H1 (cell line): ENCODE measurements at regions not wholly inside any gene's neighbourhood (a gene's known extent, or its start where the extent isn't known, plus 50 kb on each side); places are given as distances from the start of the nearest gene placed in this dataset.

Experiments used
- CTCF ChIA-PET: fragments of 300-600 bp; sonication (Branson Sonifier 250); formaldehyde crosslinking; loops from one replicate; lab custom pipeline; 2021; ENCODE audit not compliant: partially characterized antibody; lab: Charles Lee
- POLR2A ChIA-PET: fragments of 300-600 bp; sonication (Branson Sonifier 250); formaldehyde crosslinking; loops from one replicate; lab custom pipeline; 2021; ENCODE audit warnings: inconsistent platforms; ENCODE audit not compliant: partially characterized antibody; lab: Charles Lee
- DNase-seq, 2 experiments: peaks; one replicate each; pipeline versions ENCODE4 v3.0.0 to v3.0.0-alpha.2; 2010 to 2022; ENCODE audit warnings: low spot score in 2 of 2, low read depth in 1 of 2, mixed read lengths in 1 of 2
- FAIRE-seq: peaks from 2 replicates; lab custom pipeline; 2011; peaks lifted over from hg19 to GRCh38; lab: Jason Lieb, UNC
- H2AFZ ChIP-seq: 2 replicates; pipeline ENCODE4 v1.8.1; 2012; ENCODE audit warnings: low read length, inconsistent platforms
- H2AK5ac ChIP-seq: 2 replicates; pipeline ENCODE4 v1.6.1; 2013; ENCODE audit warnings: low read depth, low read length
- H2BK120ac ChIP-seq: replicated peaks from 2 replicates; pipeline ENCODE3; 2013; ENCODE audit warnings: low read depth, low read length, inconsistent platforms
- H2BK12ac ChIP-seq: 2 replicates; pipeline ENCODE4 v1.6.1; 2013; ENCODE audit warnings: low read depth, low read length
- H2BK15ac ChIP-seq: 2 replicates; pipeline ENCODE4 v1.6.1; 2013; ENCODE audit warnings: low read length
- H2BK20ac ChIP-seq: 2 replicates; pipeline ENCODE4 v1.6.1; 2013; ENCODE audit warnings: low read length
- H2BK5ac ChIP-seq: 2 replicates; pipeline ENCODE4 v1.6.1; 2013; ENCODE audit warnings: low read depth, low read length
- H3K14ac ChIP-seq: 2 replicates; pipeline ENCODE4 v1.6.1; 2013; ENCODE audit warnings: inconsistent platforms; ENCODE audit not compliant: insufficient read length
- H3K18ac ChIP-seq: 2 replicates; pipeline ENCODE4 v1.6.1; 2013; ENCODE audit warnings: low read length; ENCODE audit errors: extremely low read depth
- H3K23ac ChIP-seq: 2 replicates; pipeline ENCODE4 v1.6.1; 2013; ENCODE audit warnings: inconsistent platforms; ENCODE audit not compliant: insufficient read length
- H3K23me2 ChIP-seq: 2 replicates; pipeline ENCODE4 v1.6.1; 2013; ENCODE audit warnings: low read depth, low read length
- H3K27ac ChIP-seq: 2 replicates; pipeline ENCODE4 v1.6.1; 2011; ENCODE audit warnings: low read depth, low read length, inconsistent platforms
- H3K27me3 ChIP-seq, 4 experiments: replicated peaks in 1 of 4; 1 replicate in 1 of 4; 2 replicates in 3 of 4; pipeline versions ENCODE4 v1.6.1 to v1.8.1; 2011 to 2013; ENCODE audit warnings: low read length in 3 of 4, mild to moderate bottlenecking in 3 of 4, inconsistent platforms in 2 of 4, mixed read lengths in 2 of 4, moderate library complexity in 1 of 4; ENCODE audit not compliant: control insufficient read depth in 3 of 4, insufficient read depth in 3 of 4; ENCODE audit errors: extremely low read depth in 1 of 4
- H3K36me3 ChIP-seq, 4 experiments: 2 replicates each; pipeline versions ENCODE4 v1.6.1 to v1.8.1; 2011 to 2013; ENCODE audit warnings: mild to moderate bottlenecking in 4 of 4, low read length in 3 of 4, moderate library complexity in 2 of 4, control low read depth in 1 of 4, inconsistent platforms in 1 of 4; ENCODE audit not compliant: insufficient read depth in 4 of 4, control insufficient read depth in 2 of 4
- H3K4ac ChIP-seq: replicated peaks from 2 replicates; pipeline ENCODE3; 2013; ENCODE audit warnings: low read length, low read depth, mixed read lengths, inconsistent platforms; ENCODE audit not compliant: insufficient read length
- H3K4me1 ChIP-seq, 4 experiments: replicated peaks in 1 of 4; 1 replicate in 1 of 4; 2 replicates in 3 of 4; pipeline versions ENCODE4 v1.6.1 to v1.8.1; 2011 to 2013; ENCODE audit warnings: low read length in 3 of 4, inconsistent platforms in 2 of 4, mixed read lengths in 1 of 4; ENCODE audit not compliant: insufficient read depth in 4 of 4, control insufficient read depth in 3 of 4
- H3K4me2 ChIP-seq, 2 experiments: 2 replicates each; pipeline versions ENCODE4 v1.6.1 to v1.8.1; 2011 to 2013; ENCODE audit warnings: low read depth in 2 of 2, low read length in 2 of 2, control low read depth in 1 of 2, inconsistent platforms in 1 of 2, mild to moderate bottlenecking in 1 of 2; ENCODE audit not compliant: insufficient read depth in 1 of 2
- H3K4me3 ChIP-seq, 4 experiments: fragments of 200-600, 300-600 bp in 1 of 4; sonication (generic), shearing (Covaris generic), sonication (Bioruptor Twin) in 1 of 4; 2 replicates each; pipeline versions ENCODE4 v1.5.1 to v1.8.1; 2011 to 2016; ENCODE audit warnings: low read length in 4 of 4, low read depth in 3 of 4, control low read depth in 2 of 4, inconsistent platforms in 2 of 4, mild to moderate bottlenecking in 2 of 4, mixed read lengths in 1 of 4, moderate library complexity in 1 of 4; ENCODE audit not compliant: insufficient read depth in 2 of 4; ENCODE audit errors: extremely low read depth in 1 of 4
- H3K56ac ChIP-seq: replicated peaks from 2 replicates; pipeline ENCODE3; 2013; ENCODE audit warnings: low read depth, mild to moderate bottlenecking, mixed read lengths, low read length, inconsistent platforms; ENCODE audit not compliant: insufficient read length
- H3K79me1 ChIP-seq: 2 replicates; pipeline ENCODE4 v1.6.1; 2013; ENCODE audit warnings: low read depth, low read length, control low read depth
- H3K79me2 ChIP-seq, 2 experiments: 2 replicates each; pipeline versions ENCODE4 v1.6.1 to v1.8.1; 2012 to 2013; ENCODE audit warnings: low read length in 2 of 2, mild to moderate bottlenecking in 2 of 2, inconsistent platforms in 1 of 2; ENCODE audit not compliant: insufficient read depth in 2 of 2, control insufficient read depth in 1 of 2
- H3K9ac ChIP-seq, 4 experiments: replicated peaks in 1 of 4; 1 replicate in 1 of 4; 2 replicates in 3 of 4; pipeline versions ENCODE4 v1.6.1 to v1.8.1; 2011 to 2013; ENCODE audit warnings: low read depth in 3 of 4, low read length in 3 of 4, control low read depth in 2 of 4, mild to moderate bottlenecking in 2 of 4, moderate library complexity in 2 of 4, inconsistent platforms in 1 of 4; ENCODE audit errors: extremely low read depth in 1 of 4
- H3K9me3 ChIP-seq, 2 experiments: 2 replicates each; pipeline versions ENCODE4 v1.6.1 to v1.8.1; 2012 to 2013; ENCODE audit warnings: mild to moderate bottlenecking in 2 of 2, moderate library complexity in 2 of 2, control low read depth in 1 of 2, inconsistent platforms in 1 of 2, low read depth in 1 of 2, low read length in 1 of 2, mixed read lengths in 1 of 2; ENCODE audit not compliant: insufficient read depth in 2 of 2
- H4K20me1 ChIP-seq, 2 experiments: replicated peaks in 1 of 2; 2 replicates each; pipeline versions ENCODE3 to v1.8.1; 2011 to 2013; ENCODE audit warnings: inconsistent platforms in 2 of 2, low read length in 2 of 2, mild to moderate bottlenecking in 1 of 2; ENCODE audit not compliant: insufficient read depth in 2 of 2, control insufficient read depth in 1 of 2
- H4K5ac ChIP-seq: 2 replicates; pipeline ENCODE4 v1.6.1; 2013; ENCODE audit warnings: low read length, low read depth, mixed read lengths, inconsistent platforms; ENCODE audit not compliant: insufficient read length
- H4K8ac ChIP-seq: 2 replicates; pipeline ENCODE4 v1.8.0; 2013; ENCODE audit warnings: mild to moderate bottlenecking, moderate library complexity, low read length, inconsistent platforms; ENCODE audit not compliant: insufficient read depth; ENCODE audit errors: extremely low read depth
- H4K91ac ChIP-seq: replicated peaks from 2 replicates; pipeline ENCODE3; 2013; ENCODE audit warnings: low read length, mixed read lengths, inconsistent platforms; ENCODE audit not compliant: insufficient read length
- BACH1 ChIP-seq: IDR thresholded peaks from 2 replicates; pipeline ENCODE4 v1.6.1; 2012; ENCODE audit warnings: low read length, improper control_type of control experiment
- BRCA1 ChIP-seq: IDR thresholded peaks from 2 replicates; pipeline ENCODE4 v1.6.1; 2012; ENCODE audit warnings: low read depth, low read length, improper control_type of control experiment
- CBX5 ChIP-seq: fragments of 300-800, 300-1000 bp; sonication (generic); IDR thresholded peaks from 2 replicates; pipeline ENCODE4 v1.7.1; 2016; ENCODE audit warnings: antibody characterized with exemption, low read length, low read depth
- CREB1 ChIP-seq: IDR thresholded peaks from 2 replicates; pipeline ENCODE4 v1.6.1; 2012; ENCODE audit warnings: inconsistent platforms
- HDAC6 ChIP-seq: IDR thresholded peaks from one replicate; pipeline ENCODE4 v1.7.1; 2012; ENCODE audit warnings: low read depth, mild to moderate bottlenecking, inconsistent platforms, low read length, moderate library complexity
- NANOG ChIP-seq: IDR thresholded peaks from 2 replicates; pipeline ENCODE4 v1.6.1; 2011; ENCODE audit warnings: low read length, low read depth, mild to moderate bottlenecking, inconsistent platforms; ENCODE audit not compliant: insufficient read depth, poor library complexity, severe bottlenecking
- PHF8 ChIP-seq: fragments of 200-600 bp; sonication (generic); conservative IDR thresholded peaks from 2 replicates; pipeline ENCODE4 v1.7.1; 2012; ENCODE audit warnings: low read depth, mild to moderate bottlenecking, inconsistent platforms, low read length, moderate library complexity
- POLR2A ChIP-seq, 2 experiments: IDR thresholded peaks; 1 replicate in 1 of 2; 2 replicates in 1 of 2; pipeline ENCODE4 v1.6.1; 2011; ENCODE audit warnings: low read depth in 2 of 2, low read length in 2 of 2, mild to moderate bottlenecking in 2 of 2; ENCODE audit errors: control extremely low read depth in 1 of 2
- RFX5 ChIP-seq: IDR thresholded peaks from 2 replicates; pipeline ENCODE4 v1.6.1; 2011; ENCODE audit warnings: low read depth, low read length, improper control_type of control experiment, borderline replicate concordance
- RNF2 ChIP-seq: fragments of 200-900, 300-1000 bp; sonication (generic); IDR thresholded peaks from 2 replicates; pipeline ENCODE4 v1.7.1; 2016; ENCODE audit warnings: borderline replicate concordance, low read depth, mild to moderate bottlenecking, antibody characterized with exemption, low read length; ENCODE audit not compliant: poor library complexity, severe bottlenecking; ENCODE audit errors: missing control alignments
- SP2 ChIP-seq: IDR thresholded peaks from 2 replicates; pipeline ENCODE4 v1.6.1; 2012; ENCODE audit warnings: mild to moderate bottlenecking, low read length, inconsistent platforms
- TAF1 ChIP-seq: IDR thresholded peaks from 2 replicates; pipeline ENCODE4 v1.6.1; 2011; ENCODE audit warnings: mild to moderate bottlenecking, low read depth, low read length
- TCF12 ChIP-seq: IDR thresholded peaks from 2 replicates; pipeline ENCODE4 v1.6.1; 2011; ENCODE audit warnings: low read depth, mild to moderate bottlenecking, low read length
- TEAD4 ChIP-seq: IDR thresholded peaks from 2 replicates; pipeline ENCODE4 v1.6.1; 2012; ENCODE audit warnings: low read depth, low read length, inconsistent platforms, mixed read lengths
- WGBS, 2 experiments: shearing (Covaris generic) in 1 of 2; methylation state at CpG; one replicate each; pipeline versions ENCODE4 v1.1.6 to v1.1.7; 2013 to 2015; ENCODE audit warnings: low lambda C conversion rate in 2 of 2, mixed read lengths in 2 of 2, inconsistent platforms in 1 of 2, low coverage in 1 of 2, missing lambda C conversion rate in 1 of 2; ENCODE audit not compliant: insufficient replicate concordance in 2 of 2, insufficient coverage in 1 of 2, insufficient read length in 1 of 2; ENCODE audit errors: extremely low coverage in 1 of 2, missing lambda C conversion rate in 1 of 2; 5-methylcytosine and 5-hydroxymethylcytosine counted together

- Histone ChIP-seq H2AFZ (peak overlapping the region; percentile 92), H3K56ac (no peak overlapping the region), H2BK12ac (no peak overlapping the region), H4K8ac (no peak overlapping the region), H2BK20ac (no peak overlapping the region), H2BK15ac (no peak overlapping the region), H3K79me1 (no peaks in the 10 kb centered on the region), H3K4me3 (peak overlapping the region in 1 of 4 experiments; percentile 41; a peak in 1 of 8 replicates), H3K18ac (no peak overlapping the region; the same call in 1 of the 2 replicates), H3K4me1 (no peaks in the 10 kb centered on the region), H3K27me3 (no peaks in the 10 kb centered on the region), H3K23me2 (no peaks in the 10 kb centered on the region), H3K4me2 (peak overlapping the region; percentile 32 to 53; a peak in 3 of 4 replicates), H3K27ac (no peak overlapping the region), H3K79me2 (no peaks in the 10 kb centered on the region), H3K9ac (no peak overlapping the region), H2BK120ac (no peak overlapping the region), H3K23ac (no peak overlapping the region), H4K20me1 (no peaks in the 10 kb centered on the region), H2AK5ac (no peak overlapping the region), H3K4ac (no peak overlapping the region), H4K91ac (no peak overlapping the region), H2BK5ac (no peak overlapping the region), H3K9me3 (peaks cover 0 to 3% of the 10 kb centered on the region in 2 experiments; a peak in 1 of 4 replicates), H3K14ac (no peak overlapping the region), H4K5ac (no peak overlapping the region), H3K36me3 (no peaks in the 10 kb centered on the region)
- peak; percentile 97 for FAIRE-seq
- WGBS, 2 experiments, result 23% methylated on average over 21 of the region's 21 CpGs; no CpG with 5 or more reads in 1 of the 2 experiments
- CTCF ChIA-PET, result interaction anchor here (0.6 to 2.7 kb wide), 19 partner anchors 9 to 396 kb away, joined by 3 to 16 read pairs (median 4); partner anchors contain the start of gene C2CD4A
- DNase-seq, result peak; percentile 60 to 75
- POLR2A ChIA-PET, result no interaction called here
- TF ChIP-seq NANOG (no peak), RNF2 (no peak), CBX5 (no peak), SP2 (no peak), BRCA1 (no peak), RFX5 (no peak), BACH1 (no peak), PHF8 (no peak), TAF1 (no peak), TCF12 (0 out of 2 replicates have a peak, but pooled peaks have one; percentile 41), HDAC6 (no peak), TEAD4 (no peak), POLR2A (IDR thresholded peaks at IDR 0.05; ENCODE audit: control extremely low read depth in 1 of 2, low read depth in 2 of 2, low read length in 2 of 2) (no peak), CREB1 (peak; percentile 79)
Observed at GRCh38 chr15:62344806-62345539, 179.9 kb upstream of the C2CD4B start.
